Urothelium cell line (cell line): ENCODE measurements at regions not wholly inside any gene's neighbourhood (a gene's known extent, or its start where the extent isn't known, plus 50 kb on each side); places are given as distances from the start of the nearest gene placed in this dataset.

Experiments
- DNase-seq: peaks from one replicate; pipeline ENCODE4 v3.0.0; 2011; ENCODE audit warnings: low spot score, mixed read lengths
- FAIRE-seq: peaks from 2 replicates; lab custom pipeline; 2011; peaks lifted over from hg19 to GRCh38; lab: Jason Lieb, UNC

GRCh38 chr9:109939698-109940342 lies 159.8 kb downstream of the PALM2AKAP2 start:
- FAIRE-seq (no peak), DNase-seq (no peak)

- DNase-seq (no peak), FAIRE-seq (no peak)
Observed at GRCh38 chr9:109940561-109940960, 160.6 kb downstream of the PALM2AKAP2 start.

DNA sequence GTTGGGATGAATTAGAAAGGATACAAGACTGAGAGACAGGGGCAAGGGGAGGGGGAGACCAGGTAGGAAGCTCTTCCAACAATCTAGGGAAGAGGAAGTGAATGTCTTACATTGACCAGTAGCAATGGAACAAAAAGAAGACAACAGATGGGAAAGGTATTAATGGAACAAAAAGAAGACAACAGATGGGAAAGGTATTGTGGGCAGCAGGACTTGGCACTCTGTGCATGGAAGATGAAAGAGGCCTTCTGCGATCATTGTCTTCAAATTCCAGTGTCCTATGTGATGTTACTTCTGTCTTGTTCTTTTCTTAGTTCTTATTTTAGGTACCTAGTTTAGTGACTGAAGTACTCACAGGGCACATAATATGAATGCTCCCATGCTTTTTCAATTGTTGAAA lies 161.8 kb downstream of the PALM2AKAP2 start:
- DNase-seq = no peak
- no peak for FAIRE-seq

GRCh38 chr9:109945573-109945972 lies 165.6 kb downstream of the PALM2AKAP2 start:
- DNase-seq (no peak), FAIRE-seq (no peak)

- FAIRE-seq = no peak
Observed at GRCh38 chr9:109948453-109948852, 168.5 kb downstream of the PALM2AKAP2 start.

GRCh38 chr9:109950710-109951443 lies 170.9 kb downstream of the PALM2AKAP2 start:
- no peak for DNase-seq
- FAIRE-seq = no peak

More at GRCh38 chr9:109948453-109948852, 168.5 kb downstream of the PALM2AKAP2 start:
- DNase-seq = no peak

- no peak for DNase-seq
- no peak for FAIRE-seq
Observed at GRCh38 chr9:109953300-109953699, 173.3 kb downstream of the PALM2AKAP2 start.

- FAIRE-seq (no peak), DNase-seq (no peak)
Observed at GRCh38 chr9:109953813-109954497, 174.0 kb downstream of the PALM2AKAP2 start.

DNA sequence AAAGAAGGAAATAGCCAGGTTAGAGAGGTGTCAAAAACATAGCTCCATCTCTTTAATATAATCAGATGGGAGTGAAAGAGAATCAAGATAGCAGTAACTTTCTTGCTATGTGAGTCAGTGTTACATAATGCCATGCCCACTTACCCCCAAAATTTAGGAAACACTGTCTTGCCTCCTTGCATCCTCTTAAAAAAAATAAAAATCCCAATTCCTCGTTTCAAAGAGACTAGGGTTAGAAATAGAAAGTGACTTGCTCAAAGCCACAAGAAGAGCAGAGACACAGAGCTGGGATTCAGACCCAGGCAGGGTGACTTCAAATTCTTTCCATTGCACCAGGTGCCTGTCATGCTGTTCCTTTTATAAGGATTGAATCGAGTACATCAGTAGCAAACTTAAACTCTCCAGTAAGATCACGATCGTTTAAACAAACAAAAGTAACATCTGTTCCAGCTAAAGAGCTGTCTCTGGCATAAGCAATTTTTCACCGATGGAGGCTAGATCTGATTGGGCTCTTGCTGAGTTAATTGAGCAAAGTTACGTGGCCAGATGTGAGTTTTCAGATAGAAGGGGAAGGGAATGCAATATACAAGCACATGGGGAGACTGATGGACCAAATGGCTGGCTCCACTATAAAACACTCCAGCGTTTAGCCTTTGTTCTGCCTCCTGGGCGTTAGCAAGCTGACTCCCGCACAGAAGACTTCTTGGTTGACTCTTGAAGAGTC lies 176.9 kb downstream of the PALM2AKAP2 start:
- FAIRE-seq (no peak), DNase-seq (no peak)

GRCh38 chr9:109959679-109960078 lies 179.7 kb downstream of the PALM2AKAP2 start:
- FAIRE-seq (no peak), DNase-seq (no peak)

DNA sequence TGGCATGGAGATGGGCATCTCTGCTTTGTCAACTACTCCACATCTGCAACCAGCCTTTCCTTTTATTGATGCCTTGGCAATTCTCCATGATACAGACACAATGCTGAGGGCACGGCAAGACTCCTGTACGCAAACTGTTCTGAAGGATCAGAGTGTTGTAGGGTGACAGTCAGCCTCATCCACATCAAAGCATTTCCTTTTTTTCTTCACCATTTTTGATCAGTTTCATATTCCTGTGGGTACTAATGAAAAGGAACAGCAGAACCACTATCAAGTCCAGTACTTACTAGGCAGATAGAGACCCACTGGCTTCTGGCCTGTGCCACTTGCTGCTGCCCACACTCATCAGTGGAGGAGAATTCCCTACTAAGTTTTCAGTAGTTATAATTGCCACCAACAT lies 181.6 kb downstream of the PALM2AKAP2 start:
- FAIRE-seq (no peak), DNase-seq (no peak)

- FAIRE-seq (no peak), DNase-seq (no peak)
Observed at GRCh38 chr9:109962215-109962614, 182.2 kb downstream of the PALM2AKAP2 start.

GRCh38 chr9:109963079-109963478 lies 183.1 kb downstream of the PALM2AKAP2 start:
- FAIRE-seq = no peak
- DNase-seq = no peak

- FAIRE-seq (no peak), DNase-seq (no peak)
Observed at GRCh38 chr9:109966643-109967368, 186.8 kb downstream of the PALM2AKAP2 start.

GRCh38 chr9:109967651-109968642 lies 187.9 kb downstream of the PALM2AKAP2 start:
- DNase-seq (no peak), FAIRE-seq (no peak)

GRCh38 chr9:109969011-109969410 lies 189.0 kb downstream of the PALM2AKAP2 start:
- no peak for FAIRE-seq
- no peak for DNase-seq

DNA sequence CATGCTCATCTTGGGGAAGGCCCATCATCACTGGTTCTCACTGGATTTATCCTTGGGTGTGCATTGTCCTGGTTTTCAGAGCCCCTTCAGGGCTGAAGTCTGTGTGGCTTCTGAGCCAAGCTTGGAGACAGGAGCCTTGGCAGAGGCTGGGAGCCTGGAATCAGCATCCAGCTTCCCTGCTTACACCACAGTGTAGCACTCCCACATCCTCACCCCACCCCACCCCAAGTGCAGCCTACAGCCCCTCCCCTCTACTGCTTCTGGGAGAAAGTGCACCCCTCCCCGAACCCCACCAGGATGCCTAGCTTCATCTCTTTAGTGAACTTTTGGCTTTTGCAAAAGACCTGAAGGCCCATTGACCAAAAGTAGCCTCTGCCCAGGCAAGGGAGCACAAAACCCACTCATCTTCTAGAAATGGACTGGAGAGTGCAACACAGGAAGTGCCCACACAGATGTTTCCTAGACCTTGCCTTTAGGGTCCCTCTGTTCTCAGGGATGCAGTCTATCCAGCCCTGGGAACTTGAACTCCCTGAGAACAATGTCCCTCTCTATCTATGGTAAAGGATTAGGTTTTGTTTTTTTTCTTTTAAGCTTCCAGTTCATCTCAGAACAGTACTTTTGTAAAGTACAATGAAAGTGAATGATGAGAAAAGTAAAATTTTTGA lies 189.7 kb downstream of the PALM2AKAP2 start:
- FAIRE-seq (no peak), DNase-seq (no peak)

DNA sequence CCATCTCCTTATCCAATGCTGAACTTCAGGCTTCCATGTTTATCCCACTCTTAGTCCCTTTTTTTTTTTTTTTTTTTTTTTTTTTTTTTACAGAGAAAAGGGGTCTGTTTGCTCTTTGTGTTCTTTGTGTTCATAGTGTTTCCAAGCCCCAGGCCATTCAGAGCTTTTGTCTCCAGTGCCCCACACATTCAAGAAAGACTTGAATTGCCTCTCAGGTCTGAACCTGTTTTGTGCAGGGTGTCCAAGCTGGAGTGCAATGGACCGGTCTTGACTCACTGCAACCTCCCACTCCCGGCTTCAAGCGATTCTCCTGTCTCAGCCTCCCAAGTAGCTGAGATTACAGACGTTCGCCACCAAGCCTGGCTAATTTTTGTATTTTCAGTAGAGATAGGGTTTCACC lies 191.2 kb downstream of the PALM2AKAP2 start:
- no peak for FAIRE-seq
- DNase-seq = no peak
